Sciatic nerve (tissue), 2 donors: ENCODE measurements at regions not wholly inside any gene's neighbourhood (a gene's known extent, or its start where the extent isn't known, plus 50 kb on each side); places are given as distances from the start of the nearest gene placed in this dataset.
A peak's percentile ranks its signal among the peaks of the same experiment; 100 is the strongest.

Experiments used
- ATAC-seq: fragments of 200-7000 bp; cut with Tn5 transposase; one replicate; pipeline ENCODE4 v1.9.1; 2020; ENCODE audit warnings: mild to moderate bottlenecking, moderate library complexity
- DNase-seq: peaks from one replicate; pipeline ENCODE4 v3.0.0-alpha.2; 2020; ENCODE audit warnings: low spot score
- intact Hi-C: fragments of 100-400 bp; cut with DNase I; formaldehyde crosslinking; loops from one replicate; pipeline ENCODE4 v1.14.2; 2022
- donor health status: DM: no; HTN: no; CAD: no.
- donor health status: DM: no; HTN: no; CAD: no.

DNA sequence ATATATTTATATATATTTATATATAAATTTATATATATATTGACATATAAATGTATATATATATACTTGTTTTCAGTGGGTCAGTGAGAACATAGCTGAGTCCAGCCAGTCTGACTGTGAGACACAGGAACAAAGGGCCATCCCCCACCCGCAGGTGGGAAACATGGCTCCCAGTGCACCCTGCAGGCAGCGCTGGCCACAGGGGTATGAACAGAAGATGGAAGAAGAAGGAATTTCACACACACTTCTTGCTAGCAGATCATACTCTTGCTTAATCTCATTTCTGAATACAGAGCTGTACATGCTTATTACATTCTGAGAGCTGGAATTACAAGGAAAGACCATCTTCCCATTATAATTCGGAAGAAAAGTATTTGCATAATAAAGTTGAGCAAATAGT is 595.4 kb downstream of the IRX1 start:
- ATAC-seq: no peak
- intact Hi-C loops: no loop called here
- no peak for DNase-seq

DNA sequence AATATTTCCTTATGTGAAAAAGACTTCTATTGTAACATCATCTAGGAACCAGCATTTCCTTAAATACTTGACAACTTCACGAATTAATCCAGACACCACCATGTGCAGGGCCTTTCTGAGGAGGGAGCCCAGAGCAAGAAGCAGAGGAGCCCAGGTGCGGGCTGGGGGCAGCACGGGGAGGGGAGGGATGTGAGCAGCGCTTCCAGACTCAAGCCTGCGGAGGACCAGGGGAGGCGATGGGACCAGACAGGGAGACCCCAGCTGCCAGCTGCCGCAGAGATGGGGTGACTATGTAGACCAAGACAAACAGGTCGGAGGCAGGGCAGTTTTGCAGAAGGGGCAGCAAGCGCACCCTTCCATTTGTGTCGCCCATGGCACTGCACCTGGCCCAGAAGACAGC is 596.1 kb downstream of the IRX1 start:
- ATAC-seq (no peak), DNase-seq (no peak)
- intact Hi-C loops: no loop called here

DNA sequence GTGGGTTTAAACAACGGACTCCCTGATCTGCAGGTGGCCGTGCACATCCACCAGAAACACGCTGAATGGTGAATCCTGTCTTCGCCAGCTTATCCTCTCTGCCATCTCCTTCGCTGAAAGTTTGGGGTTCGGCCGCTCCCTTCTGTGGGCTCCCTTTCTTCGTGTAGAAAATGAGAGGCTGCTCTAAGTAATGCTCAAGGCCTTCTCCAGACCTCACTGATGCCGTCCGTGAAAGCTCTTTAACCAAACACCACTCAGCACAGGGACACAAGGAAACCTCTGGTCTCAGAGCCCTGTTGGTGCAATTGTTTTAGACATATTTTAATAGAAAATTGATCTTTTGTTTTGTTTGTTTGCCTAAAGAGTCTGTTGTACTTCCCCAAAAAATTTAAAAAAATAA is 596.5 kb downstream of the IRX1 start:
- DNase-seq (no peak), ATAC-seq (no peak)
- intact Hi-C loops: no loop called here

DNA sequence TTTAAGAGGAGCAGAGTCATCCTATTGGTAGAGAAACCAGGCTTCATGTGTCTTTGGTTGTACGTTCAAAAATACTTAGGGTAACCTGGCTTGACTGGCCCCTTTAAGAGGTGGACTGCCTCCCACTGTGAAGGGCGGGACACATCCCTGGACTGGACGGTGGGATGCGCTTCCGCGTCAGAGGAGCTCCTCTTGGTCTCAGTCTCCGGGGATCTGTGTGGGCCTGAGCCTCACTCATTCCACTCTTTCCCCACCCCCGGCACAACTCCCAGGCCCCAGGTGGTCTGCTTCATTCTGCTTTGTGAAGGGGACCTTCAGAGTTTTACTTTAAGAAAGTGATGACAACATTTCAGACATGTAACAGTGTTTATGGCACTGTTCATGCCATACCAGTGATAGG is 601.1 kb downstream of the IRX1 start:
- DNase-seq (no peak), ATAC-seq (peak; percentile 61)

DNA sequence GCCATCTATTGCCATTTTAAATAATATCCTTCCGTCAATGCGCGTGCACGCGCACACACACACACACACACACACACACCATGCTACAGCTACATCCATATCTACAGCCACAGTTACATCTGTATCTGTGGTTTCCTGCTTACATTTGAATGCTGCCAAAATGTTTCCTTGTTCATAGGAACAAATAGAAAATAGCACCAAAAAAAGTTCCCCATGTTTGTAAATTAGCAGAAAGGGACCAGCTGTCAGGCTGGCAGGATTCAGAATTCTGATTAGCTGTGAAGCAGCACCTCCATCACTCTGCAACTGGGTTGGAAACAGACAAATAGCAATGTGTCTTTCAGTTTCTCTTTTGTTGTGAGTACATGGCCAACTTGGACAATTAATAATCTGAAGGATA is 601.5 kb downstream of the IRX1 start:
- ATAC-seq: no peak
- DNase-seq: no peak
- intact Hi-C loops: no loop called here

More for the DNA sequence above, 601.1 kb downstream of the IRX1 start:
- intact Hi-C loops: no loop called here

DNA sequence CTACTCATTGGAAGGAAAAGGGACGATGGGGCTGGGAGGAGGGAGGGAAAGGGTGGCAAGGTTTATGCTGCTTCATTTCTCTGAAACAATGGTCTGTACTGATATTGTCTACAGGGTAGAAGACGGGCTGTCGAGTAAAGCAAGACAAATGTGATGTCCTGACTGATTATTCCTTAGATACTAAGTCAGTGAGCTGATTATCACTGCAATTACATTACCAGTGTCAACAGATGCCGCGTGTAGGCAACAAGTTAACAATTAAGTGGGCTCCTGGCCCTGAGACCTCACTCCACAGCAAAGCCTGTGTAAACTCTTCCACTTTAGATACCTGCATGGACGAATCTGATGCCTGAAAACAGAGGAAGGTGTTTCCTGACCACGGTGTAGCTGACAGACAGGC is 602.8 kb downstream of the IRX1 start:
- ATAC-seq (no peak), DNase-seq (no peak)
- intact Hi-C loops: no loop called here

DNA sequence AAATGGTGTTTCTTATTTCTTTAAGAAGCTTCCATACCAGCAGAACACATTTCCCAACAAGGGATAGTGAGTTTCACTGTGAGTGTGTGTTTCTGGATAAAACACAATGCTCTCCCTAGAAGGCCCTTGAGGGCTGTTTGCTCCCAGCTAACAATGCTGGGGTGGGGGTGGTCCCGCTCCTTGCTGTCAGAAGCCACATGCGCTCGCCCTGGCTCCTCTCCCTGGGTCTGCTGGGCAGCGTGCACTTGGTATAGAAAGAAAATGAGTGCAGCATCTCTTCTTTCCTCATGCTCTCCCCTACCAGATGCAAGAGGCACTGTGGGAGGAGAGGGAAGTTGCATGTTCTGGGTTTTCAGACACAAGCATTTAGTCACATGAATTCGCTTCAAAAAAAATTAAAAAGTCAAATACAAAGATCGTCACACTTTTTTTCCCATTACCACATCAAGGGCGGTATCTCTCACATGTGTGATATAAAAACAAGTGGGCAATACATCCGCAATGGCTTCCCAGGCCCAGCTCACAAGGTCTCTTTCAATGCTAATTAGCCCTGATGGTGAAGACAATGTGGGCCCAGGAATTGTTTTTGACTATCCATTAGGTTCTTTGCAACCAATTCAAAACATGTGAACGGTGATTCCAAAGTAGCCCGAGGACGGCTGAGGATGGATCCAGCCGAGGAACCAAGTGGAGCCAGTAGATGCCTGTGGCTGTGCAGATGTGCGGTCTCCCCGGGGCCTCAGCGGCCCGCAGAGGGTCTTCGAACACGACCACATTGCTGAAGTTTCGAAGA is 603.6 kb downstream of the IRX1 start:
- DNase-seq (no peak), ATAC-seq (no peak)
- intact Hi-C loops: no loop called here

DNA sequence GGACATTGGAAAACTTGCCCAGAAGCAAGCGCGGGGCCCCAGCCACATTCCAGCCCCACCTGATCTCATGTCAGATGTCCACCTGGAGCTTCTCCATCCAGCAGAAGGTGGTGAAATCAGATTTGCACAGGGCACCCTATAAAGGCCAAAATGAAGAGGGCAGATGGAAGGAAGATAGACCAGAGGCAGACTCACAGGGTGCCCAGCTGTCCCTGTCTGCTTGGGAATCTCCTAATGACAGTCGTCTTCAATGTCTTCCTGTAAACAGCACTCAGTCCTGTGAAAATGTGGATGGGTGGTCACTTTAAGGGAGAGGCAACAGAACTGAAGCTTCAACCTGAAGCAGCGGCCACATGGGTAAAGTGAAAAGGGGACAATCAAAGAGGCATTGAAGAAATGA is 607.5 kb downstream of the IRX1 start:
- DNase-seq (no peak), ATAC-seq (no peak)
- intact Hi-C loops: no loop called here

DNA sequence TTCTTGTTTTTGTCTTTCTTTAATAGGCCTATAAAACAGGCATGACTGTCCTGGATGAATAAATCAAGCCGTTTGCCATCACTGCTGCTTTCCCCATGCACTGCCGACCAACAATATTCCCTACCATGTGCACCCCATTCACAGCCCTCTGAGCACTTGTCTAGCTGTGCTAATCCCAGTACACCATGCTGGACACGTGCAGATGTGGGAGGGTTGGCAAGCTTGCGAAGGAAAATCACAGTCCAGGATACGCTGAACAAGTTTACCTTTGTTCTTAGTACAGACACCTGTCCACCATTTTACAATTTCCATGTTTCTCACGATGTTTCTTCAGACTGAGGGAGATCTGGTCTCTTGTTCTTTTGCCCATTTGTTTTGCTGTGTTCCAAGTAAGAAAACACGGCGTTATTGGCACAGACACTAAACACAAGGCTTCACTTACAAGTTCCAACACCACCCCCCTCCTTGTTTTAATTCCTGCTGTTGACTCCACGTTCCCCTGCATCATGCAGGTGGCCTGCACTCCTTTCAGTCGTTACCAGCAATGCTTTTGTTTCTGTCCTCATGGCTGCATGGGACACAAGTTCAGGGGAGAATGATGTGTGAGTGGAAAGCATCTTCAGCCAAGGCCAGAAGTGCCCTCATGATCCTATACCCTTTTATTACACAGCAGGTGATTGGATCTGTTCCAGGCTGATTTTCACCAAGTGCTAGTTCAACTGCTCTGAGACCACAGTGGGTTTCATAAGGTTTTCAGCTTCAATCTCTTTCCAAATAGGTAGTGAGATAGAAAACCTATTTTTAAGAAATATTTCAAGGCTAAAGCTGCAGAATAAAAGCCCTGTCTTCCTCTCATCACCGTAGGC is 608.9 kb downstream of the IRX1 start:
- DNase-seq (no peak), ATAC-seq (peak; percentile 23)
- intact Hi-C loops: no loop called here

DNA sequence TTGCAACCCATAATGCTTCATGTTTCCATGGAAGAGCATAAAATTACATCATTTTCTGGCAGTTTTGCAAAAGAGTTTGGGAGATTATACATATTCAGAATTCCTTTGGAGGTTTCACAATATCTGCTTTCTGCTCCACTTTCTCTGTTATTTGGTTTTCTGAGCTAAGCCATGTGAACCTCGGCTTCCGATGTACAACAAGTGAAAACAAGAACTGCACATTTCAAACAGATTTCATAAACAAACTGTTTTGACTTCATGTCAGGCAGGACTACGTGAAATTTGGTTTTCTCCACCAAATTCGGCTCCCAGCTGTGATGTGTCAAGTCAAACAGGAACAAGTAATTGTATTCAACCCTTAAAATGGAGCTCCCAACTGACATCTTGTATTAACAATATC is 609.8 kb downstream of the IRX1 start:
- intact Hi-C loops: no loop called here
- DNase-seq (no peak), ATAC-seq (peak; percentile 61)

DNA sequence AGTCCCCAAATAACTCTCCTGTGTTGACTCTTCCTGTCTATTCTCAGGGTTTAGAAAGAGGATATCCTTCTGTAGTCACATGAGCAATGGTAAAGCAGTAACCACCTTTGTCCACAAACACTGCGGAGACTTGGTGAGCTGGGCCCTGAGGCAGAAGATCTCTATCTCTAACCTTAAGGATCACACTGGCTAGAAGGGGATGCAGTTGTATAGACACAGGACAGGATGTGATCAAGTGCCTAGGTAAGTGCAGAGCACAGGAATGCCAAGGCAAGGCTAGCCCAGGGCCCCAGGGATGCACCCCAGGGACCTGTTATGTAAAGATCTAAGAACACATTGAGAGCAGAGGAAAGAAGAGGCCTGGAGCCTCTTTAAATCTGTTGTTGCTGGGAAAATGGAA is 610.5 kb downstream of the IRX1 start:
- DNase-seq (no peak), ATAC-seq (no peak)
- intact Hi-C loops: no loop called here

DNA sequence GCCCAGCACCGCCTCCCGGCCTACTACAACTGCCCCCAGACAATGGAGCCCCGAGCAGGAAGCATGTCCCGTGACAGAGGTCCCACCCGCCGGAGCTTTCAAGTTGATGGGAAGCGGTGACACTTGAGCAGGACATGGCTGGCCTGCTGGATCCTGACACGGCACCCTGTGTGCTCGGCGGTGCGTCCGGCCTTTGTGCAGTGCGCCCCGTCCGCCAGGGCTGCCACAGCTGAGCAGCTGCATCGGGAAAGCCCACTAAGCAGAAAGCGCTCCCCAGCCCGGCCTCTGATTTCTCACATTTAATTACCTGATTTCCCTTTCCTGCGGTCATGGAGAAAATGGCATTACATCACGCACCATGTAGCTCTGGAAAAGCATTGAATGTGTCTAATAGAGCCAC is 611.9 kb downstream of the IRX1 start:
- intact Hi-C loops: no loop called here
- DNase-seq (no peak), ATAC-seq (no peak)

DNA sequence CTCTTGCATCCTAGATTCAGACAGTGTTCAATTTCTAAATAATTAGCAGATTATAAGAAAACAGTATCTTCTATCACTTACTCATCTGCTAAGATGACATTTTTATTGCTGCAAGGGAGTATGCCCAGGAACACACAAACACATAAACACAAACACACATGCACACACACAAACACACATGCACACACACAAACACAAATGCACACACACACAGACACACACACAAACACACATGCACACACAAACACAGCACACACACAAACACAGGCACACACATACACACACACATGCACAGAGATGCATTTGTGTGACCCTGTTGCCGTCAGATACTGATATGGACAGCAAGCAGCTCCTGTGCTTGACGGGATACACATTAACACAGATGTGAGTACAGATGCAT is 612.9 kb downstream of the IRX1 start:
- intact Hi-C loops: no loop called here
- ATAC-seq (no peak), DNase-seq (no peak)

DNA sequence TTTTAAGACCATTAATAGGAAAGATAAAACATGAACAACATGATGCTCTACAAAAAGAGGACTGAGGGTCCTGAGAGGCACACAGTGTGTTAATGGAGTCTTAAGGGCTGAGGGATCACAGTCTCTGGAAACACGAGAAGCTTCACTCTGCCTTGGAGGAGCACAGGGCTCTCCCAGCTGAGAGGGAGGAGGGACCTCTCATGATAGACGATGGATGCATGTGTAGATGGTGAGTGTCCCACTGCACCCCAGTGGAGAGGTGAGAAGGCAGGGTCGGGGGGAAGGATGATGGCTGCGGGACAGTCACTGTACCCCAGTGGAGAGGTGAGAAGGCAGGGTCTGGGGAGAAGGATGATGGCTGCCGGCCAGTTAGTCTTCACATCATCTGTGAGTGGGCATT is 613.4 kb downstream of the IRX1 start:
- DNase-seq: no peak
- no peak for ATAC-seq
- intact Hi-C loops: no loop called here

DNA sequence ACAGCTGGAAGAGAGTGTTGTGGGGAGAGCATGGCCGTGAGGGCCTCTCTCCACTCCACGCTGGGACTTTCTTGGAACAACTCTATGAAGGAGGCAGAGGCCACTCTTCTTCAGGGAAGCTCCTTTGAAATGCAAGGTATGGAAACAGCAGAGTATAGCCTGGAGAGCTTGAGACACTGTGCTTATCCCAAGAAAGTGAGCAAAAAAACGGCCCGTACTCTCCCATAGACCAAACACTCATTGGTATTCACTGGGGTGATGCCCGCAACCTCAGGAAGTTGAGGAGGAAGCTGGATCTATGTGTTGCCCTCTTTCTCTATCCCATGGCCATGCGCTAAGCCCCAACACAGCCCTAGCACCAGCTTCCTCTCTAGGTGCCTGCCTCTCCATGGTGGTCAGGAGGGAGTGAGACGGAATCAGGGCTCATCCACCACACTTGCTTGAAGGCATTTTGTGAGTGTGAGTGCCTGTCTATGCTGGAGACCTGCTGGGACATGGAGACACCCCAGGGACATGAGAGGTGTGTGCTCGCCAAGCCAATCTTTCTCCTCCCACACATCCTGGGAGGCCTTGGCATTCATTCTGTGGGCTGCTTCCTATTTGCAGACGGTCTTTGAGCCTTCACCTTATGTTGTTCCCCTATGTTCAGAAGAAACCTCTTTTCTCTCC is 616.6 kb downstream of the IRX1 start:
- intact Hi-C loops: no loop called here
- DNase-seq (no peak), ATAC-seq (no peak)

DNA sequence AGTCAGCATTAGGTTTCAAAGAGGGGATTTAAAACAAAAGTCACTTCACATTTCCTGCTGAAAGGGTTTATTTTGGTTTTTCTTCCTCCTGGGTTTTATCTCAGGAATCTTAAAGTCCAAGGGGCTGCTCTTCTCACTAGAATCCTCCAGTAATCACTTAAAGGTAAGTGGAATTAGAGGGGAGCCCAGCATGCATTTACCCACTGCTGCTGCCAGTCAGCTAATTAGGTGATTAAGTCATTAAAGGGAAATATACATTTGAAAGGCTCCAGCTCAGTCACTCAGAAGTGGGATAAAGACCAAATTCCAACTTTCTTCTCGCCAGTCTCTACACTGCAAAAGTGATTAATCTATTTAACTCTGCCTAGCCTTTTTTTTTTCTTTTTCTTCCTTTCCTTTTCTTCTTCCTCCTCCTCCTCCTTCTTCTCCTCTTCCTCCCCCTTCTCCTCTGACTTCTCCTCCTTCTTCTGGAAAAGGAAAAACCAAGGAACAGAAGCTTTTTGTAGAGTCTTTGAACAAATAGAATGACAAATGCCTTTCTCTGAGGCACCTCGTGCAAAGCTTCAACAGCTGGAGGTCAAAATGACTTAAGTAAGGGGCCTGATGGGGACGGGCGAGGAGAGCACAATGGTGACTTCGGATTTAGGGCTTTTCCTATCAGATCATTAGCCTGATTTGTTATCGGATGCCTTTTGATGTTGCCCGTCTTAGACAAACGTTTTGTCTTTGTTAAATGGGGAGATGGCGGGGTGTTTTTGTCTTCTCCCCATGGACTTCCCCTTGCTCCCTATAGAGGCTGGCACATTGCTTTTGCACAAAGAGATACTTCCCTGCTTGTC is 617.6 kb downstream of the IRX1 start:
- ATAC-seq (no peak), DNase-seq (no peak)
- intact Hi-C loops: no loop called here

DNA sequence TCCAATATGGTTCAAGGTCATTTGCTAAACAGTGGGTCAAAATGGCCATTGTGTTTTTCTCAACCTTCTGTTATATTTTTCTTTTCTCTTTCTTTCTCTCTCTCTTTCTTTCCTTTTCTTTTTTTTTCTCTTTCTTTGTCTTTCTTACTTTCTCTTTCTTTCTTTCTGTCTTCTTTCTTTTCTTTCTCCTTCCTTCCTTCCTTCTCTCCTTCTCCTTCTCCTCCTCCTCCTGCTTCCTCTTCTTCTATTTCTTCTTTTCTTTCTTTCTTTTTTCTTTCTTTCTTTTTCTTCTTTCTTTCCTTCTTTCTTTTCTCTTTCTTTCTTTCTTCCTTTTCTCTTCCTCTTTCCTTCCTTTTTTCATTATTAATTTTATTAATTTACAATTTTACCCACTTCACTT is 619.5 kb downstream of the IRX1 start:
- no peak for ATAC-seq
- intact Hi-C loops: no loop called here

DNA sequence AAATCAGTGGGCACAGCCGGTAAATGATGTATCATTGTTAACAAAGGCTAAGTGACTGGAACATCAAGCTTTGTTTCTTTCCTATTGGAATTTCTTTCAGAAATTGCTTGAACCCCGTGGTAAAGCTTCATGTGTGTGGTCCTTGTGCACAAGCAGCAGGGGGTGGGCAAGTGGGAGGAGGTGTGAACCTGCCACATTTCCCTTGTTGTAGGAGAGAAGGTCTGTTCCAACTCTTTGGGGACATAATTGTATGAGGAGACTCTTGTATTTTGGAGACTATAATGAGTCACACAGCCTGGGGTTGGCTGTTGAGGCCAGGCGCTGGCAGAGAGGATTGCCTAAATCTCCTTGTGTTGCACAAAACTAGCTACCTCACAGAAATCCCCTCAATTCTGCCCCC is 620.5 kb downstream of the IRX1 start:
- DNase-seq (no peak), ATAC-seq (no peak)
- intact Hi-C loops: no loop called here

More for the DNA sequence above, 619.5 kb downstream of the IRX1 start:
- no peak for DNase-seq

DNA sequence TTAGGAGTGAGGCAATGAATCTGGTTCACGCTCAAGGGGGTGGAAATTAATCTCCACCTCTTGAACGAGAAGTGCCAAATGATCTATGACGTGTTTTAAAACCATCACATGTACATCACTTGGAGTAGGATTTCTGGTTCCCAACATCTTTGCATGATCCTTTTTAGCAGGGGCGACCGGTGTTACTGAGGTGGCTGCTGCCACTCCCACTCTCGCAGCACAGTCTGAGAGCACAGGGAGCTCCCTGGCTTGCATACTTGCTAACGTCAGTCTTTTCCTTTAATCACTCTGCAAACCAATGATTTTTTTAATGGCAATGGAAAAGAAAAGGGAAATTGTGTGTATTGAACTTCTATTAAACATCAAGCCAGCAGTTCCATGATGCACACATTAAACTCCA is 624.4 kb downstream of the IRX1 start:
- intact Hi-C loops: no loop called here
- ATAC-seq (no peak), DNase-seq (no peak)
